H1 (cell line): ENCODE measurements at regions not wholly inside any gene's neighbourhood (a gene's known extent, or its start where the extent isn't known, plus 50 kb on each side); places are given as distances from the start of the nearest gene placed in this dataset.

Experiments
- CTCF ChIA-PET: fragments of 300-600 bp; sonication (Branson Sonifier 250); formaldehyde crosslinking; loops from one replicate; lab custom pipeline; 2021; ENCODE audit not compliant: partially characterized antibody; lab: Charles Lee
- POLR2A ChIA-PET: fragments of 300-600 bp; sonication (Branson Sonifier 250); formaldehyde crosslinking; loops from one replicate; lab custom pipeline; 2021; ENCODE audit warnings: inconsistent platforms; ENCODE audit not compliant: partially characterized antibody; lab: Charles Lee
- DNase-seq, 2 experiments: peaks; one replicate each; pipeline versions ENCODE4 v3.0.0 to v3.0.0-alpha.2; 2010 to 2022; ENCODE audit warnings: low spot score in 2 of 2, low read depth in 1 of 2, mixed read lengths in 1 of 2
- FAIRE-seq: peaks from 2 replicates; lab custom pipeline; 2011; peaks lifted over from hg19 to GRCh38; lab: Jason Lieb, UNC
- H2AFZ ChIP-seq: 2 replicates; pipeline ENCODE4 v1.8.1; 2012; ENCODE audit warnings: low read length, inconsistent platforms
- H2AK5ac ChIP-seq: 2 replicates; pipeline ENCODE4 v1.6.1; 2013; ENCODE audit warnings: low read depth, low read length
- H2BK120ac ChIP-seq: replicated peaks from 2 replicates; pipeline ENCODE3; 2013; ENCODE audit warnings: low read depth, low read length, inconsistent platforms
- H2BK12ac ChIP-seq: 2 replicates; pipeline ENCODE4 v1.6.1; 2013; ENCODE audit warnings: low read depth, low read length
- H2BK15ac ChIP-seq: 2 replicates; pipeline ENCODE4 v1.6.1; 2013; ENCODE audit warnings: low read length
- H2BK20ac ChIP-seq: 2 replicates; pipeline ENCODE4 v1.6.1; 2013; ENCODE audit warnings: low read length
- H2BK5ac ChIP-seq: 2 replicates; pipeline ENCODE4 v1.6.1; 2013; ENCODE audit warnings: low read depth, low read length
- H3K14ac ChIP-seq: 2 replicates; pipeline ENCODE4 v1.6.1; 2013; ENCODE audit warnings: inconsistent platforms; ENCODE audit not compliant: insufficient read length
- H3K18ac ChIP-seq: 2 replicates; pipeline ENCODE4 v1.6.1; 2013; ENCODE audit warnings: low read length; ENCODE audit errors: extremely low read depth
- H3K23ac ChIP-seq: 2 replicates; pipeline ENCODE4 v1.6.1; 2013; ENCODE audit warnings: inconsistent platforms; ENCODE audit not compliant: insufficient read length
- H3K23me2 ChIP-seq: 2 replicates; pipeline ENCODE4 v1.6.1; 2013; ENCODE audit warnings: low read depth, low read length
- H3K27ac ChIP-seq: 2 replicates; pipeline ENCODE4 v1.6.1; 2011; ENCODE audit warnings: low read depth, low read length, inconsistent platforms
- H3K27me3 ChIP-seq, 4 experiments: replicated peaks in 1 of 4; 1 replicate in 1 of 4; 2 replicates in 3 of 4; pipeline versions ENCODE4 v1.6.1 to v1.8.1; 2011 to 2013; ENCODE audit warnings: low read length in 3 of 4, mild to moderate bottlenecking in 3 of 4, inconsistent platforms in 2 of 4, mixed read lengths in 2 of 4, moderate library complexity in 1 of 4; ENCODE audit not compliant: control insufficient read depth in 3 of 4, insufficient read depth in 3 of 4; ENCODE audit errors: extremely low read depth in 1 of 4
- H3K36me3 ChIP-seq, 4 experiments: 2 replicates each; pipeline versions ENCODE4 v1.6.1 to v1.8.1; 2011 to 2013; ENCODE audit warnings: mild to moderate bottlenecking in 4 of 4, low read length in 3 of 4, moderate library complexity in 2 of 4, control low read depth in 1 of 4, inconsistent platforms in 1 of 4; ENCODE audit not compliant: insufficient read depth in 4 of 4, control insufficient read depth in 2 of 4
- H3K4ac ChIP-seq: replicated peaks from 2 replicates; pipeline ENCODE3; 2013; ENCODE audit warnings: low read length, low read depth, mixed read lengths, inconsistent platforms; ENCODE audit not compliant: insufficient read length
- H3K4me1 ChIP-seq, 4 experiments: replicated peaks in 1 of 4; 1 replicate in 1 of 4; 2 replicates in 3 of 4; pipeline versions ENCODE4 v1.6.1 to v1.8.1; 2011 to 2013; ENCODE audit warnings: low read length in 3 of 4, inconsistent platforms in 2 of 4, mixed read lengths in 1 of 4; ENCODE audit not compliant: insufficient read depth in 4 of 4, control insufficient read depth in 3 of 4
- H3K4me2 ChIP-seq, 2 experiments: 2 replicates each; pipeline versions ENCODE4 v1.6.1 to v1.8.1; 2011 to 2013; ENCODE audit warnings: low read depth in 2 of 2, low read length in 2 of 2, control low read depth in 1 of 2, inconsistent platforms in 1 of 2, mild to moderate bottlenecking in 1 of 2; ENCODE audit not compliant: insufficient read depth in 1 of 2
- H3K4me3 ChIP-seq, 4 experiments: fragments of 200-600, 300-600 bp in 1 of 4; sonication (generic), shearing (Covaris generic), sonication (Bioruptor Twin) in 1 of 4; 2 replicates each; pipeline versions ENCODE4 v1.5.1 to v1.8.1; 2011 to 2016; ENCODE audit warnings: low read length in 4 of 4, low read depth in 3 of 4, control low read depth in 2 of 4, inconsistent platforms in 2 of 4, mild to moderate bottlenecking in 2 of 4, mixed read lengths in 1 of 4, moderate library complexity in 1 of 4; ENCODE audit not compliant: insufficient read depth in 2 of 4; ENCODE audit errors: extremely low read depth in 1 of 4
- H3K56ac ChIP-seq: replicated peaks from 2 replicates; pipeline ENCODE3; 2013; ENCODE audit warnings: low read depth, mild to moderate bottlenecking, mixed read lengths, low read length, inconsistent platforms; ENCODE audit not compliant: insufficient read length
- H3K79me1 ChIP-seq: 2 replicates; pipeline ENCODE4 v1.6.1; 2013; ENCODE audit warnings: low read depth, low read length, control low read depth
- H3K79me2 ChIP-seq, 2 experiments: 2 replicates each; pipeline versions ENCODE4 v1.6.1 to v1.8.1; 2012 to 2013; ENCODE audit warnings: low read length in 2 of 2, mild to moderate bottlenecking in 2 of 2, inconsistent platforms in 1 of 2; ENCODE audit not compliant: insufficient read depth in 2 of 2, control insufficient read depth in 1 of 2
- H3K9ac ChIP-seq, 4 experiments: replicated peaks in 1 of 4; 1 replicate in 1 of 4; 2 replicates in 3 of 4; pipeline versions ENCODE4 v1.6.1 to v1.8.1; 2011 to 2013; ENCODE audit warnings: low read depth in 3 of 4, low read length in 3 of 4, control low read depth in 2 of 4, mild to moderate bottlenecking in 2 of 4, moderate library complexity in 2 of 4, inconsistent platforms in 1 of 4; ENCODE audit errors: extremely low read depth in 1 of 4
- H3K9me3 ChIP-seq, 2 experiments: 2 replicates each; pipeline versions ENCODE4 v1.6.1 to v1.8.1; 2012 to 2013; ENCODE audit warnings: mild to moderate bottlenecking in 2 of 2, moderate library complexity in 2 of 2, control low read depth in 1 of 2, inconsistent platforms in 1 of 2, low read depth in 1 of 2, low read length in 1 of 2, mixed read lengths in 1 of 2; ENCODE audit not compliant: insufficient read depth in 2 of 2
- H4K20me1 ChIP-seq, 2 experiments: replicated peaks in 1 of 2; 2 replicates each; pipeline versions ENCODE3 to v1.8.1; 2011 to 2013; ENCODE audit warnings: inconsistent platforms in 2 of 2, low read length in 2 of 2, mild to moderate bottlenecking in 1 of 2; ENCODE audit not compliant: insufficient read depth in 2 of 2, control insufficient read depth in 1 of 2
- H4K5ac ChIP-seq: 2 replicates; pipeline ENCODE4 v1.6.1; 2013; ENCODE audit warnings: low read length, low read depth, mixed read lengths, inconsistent platforms; ENCODE audit not compliant: insufficient read length
- H4K8ac ChIP-seq: 2 replicates; pipeline ENCODE4 v1.8.0; 2013; ENCODE audit warnings: mild to moderate bottlenecking, moderate library complexity, low read length, inconsistent platforms; ENCODE audit not compliant: insufficient read depth; ENCODE audit errors: extremely low read depth
- H4K91ac ChIP-seq: replicated peaks from 2 replicates; pipeline ENCODE3; 2013; ENCODE audit warnings: low read length, mixed read lengths, inconsistent platforms; ENCODE audit not compliant: insufficient read length
- BCL11A ChIP-seq, 2 experiments: IDR thresholded peaks; one replicate each; pipeline ENCODE4 v1.6.1; 2011; ENCODE audit warnings: low read depth in 2 of 2, low read length in 2 of 2, mild to moderate bottlenecking in 2 of 2
- E2F6 ChIP-seq: IDR thresholded peaks from 2 replicates; pipeline ENCODE4 v1.6.1; 2012; ENCODE audit warnings: inconsistent platforms
- EZH2 ChIP-seq: fragments of 200-600 bp; sonication (generic); IDR thresholded peaks from 2 replicates; pipeline ENCODE4 v1.7.1; 2012; ENCODE audit warnings: low read depth, mild to moderate bottlenecking, moderate library complexity, low read length, inconsistent platforms; ENCODE audit not compliant: severe bottlenecking
- FOSL1 ChIP-seq: IDR thresholded peaks from 2 replicates; pipeline ENCODE4 v1.6.1; 2011; ENCODE audit warnings: mild to moderate bottlenecking, low read depth, low read length, moderate library complexity; ENCODE audit not compliant: insufficient read depth
- HDAC2 ChIP-seq, 2 experiments: fragments of 300-600 bp in 1 of 2; sonication (generic) in 1 of 2; IDR thresholded peaks; 2 replicates each; pipeline ENCODE4 v1.6.1; 2011 to 2012; ENCODE audit warnings: low read depth in 2 of 2, low read length in 2 of 2, mild to moderate bottlenecking in 2 of 2, moderate library complexity in 2 of 2, borderline replicate concordance in 1 of 2, inconsistent platforms in 1 of 2
- JUN ChIP-seq: IDR thresholded peaks from 2 replicates; pipeline ENCODE4 v1.6.1; 2011; ENCODE audit warnings: low read depth, mild to moderate bottlenecking, improper control_type of control experiment, low read length
- NRF1 ChIP-seq: IDR thresholded peaks from 2 replicates; pipeline ENCODE4 v1.6.1; 2011; ENCODE audit warnings: mild to moderate bottlenecking, low read depth, low read length, improper control_type of control experiment
- POU5F1 ChIP-seq: IDR thresholded peaks from 2 replicates; pipeline ENCODE4 v1.6.1; 2011; ENCODE audit warnings: low read depth, mild to moderate bottlenecking, low read length, moderate library complexity
- RBBP5 ChIP-seq: IDR thresholded peaks from 2 replicates; pipeline ENCODE4 v1.7.1; 2012; ENCODE audit warnings: low read depth, mild to moderate bottlenecking, inconsistent platforms, low read length, moderate library complexity, borderline replicate concordance
- SAP30 ChIP-seq: fragments of 300-600 bp; sonication (generic); IDR thresholded peaks from 2 replicates; pipeline ENCODE4 v1.7.1; 2012; ENCODE audit warnings: low read length, moderate library complexity, mild to moderate bottlenecking, inconsistent platforms; ENCODE audit not compliant: insufficient read depth, insufficient replicate concordance
- TAF7 ChIP-seq: optimal IDR thresholded peaks from 2 replicates; pipeline ENCODE3; 2011; ENCODE audit warnings: low read depth, mild to moderate bottlenecking, inconsistent platforms, low read length, moderate library complexity, borderline replicate concordance
- ZNF274 ChIP-seq: IDR thresholded peaks from 2 replicates; pipeline ENCODE4 v1.7.0; 2012; ENCODE audit warnings: low read length, borderline replicate concordance; ENCODE audit errors: extremely low read depth
- WGBS, 2 experiments: shearing (Covaris generic) in 1 of 2; methylation state at CpG; one replicate each; pipeline versions ENCODE4 v1.1.6 to v1.1.7; 2013 to 2015; ENCODE audit warnings: low lambda C conversion rate in 2 of 2, mixed read lengths in 2 of 2, inconsistent platforms in 1 of 2, low coverage in 1 of 2, missing lambda C conversion rate in 1 of 2; ENCODE audit not compliant: insufficient replicate concordance in 2 of 2, insufficient coverage in 1 of 2, insufficient read length in 1 of 2; ENCODE audit errors: extremely low coverage in 1 of 2, missing lambda C conversion rate in 1 of 2; 5-methylcytosine and 5-hydroxymethylcytosine counted together

DNA sequence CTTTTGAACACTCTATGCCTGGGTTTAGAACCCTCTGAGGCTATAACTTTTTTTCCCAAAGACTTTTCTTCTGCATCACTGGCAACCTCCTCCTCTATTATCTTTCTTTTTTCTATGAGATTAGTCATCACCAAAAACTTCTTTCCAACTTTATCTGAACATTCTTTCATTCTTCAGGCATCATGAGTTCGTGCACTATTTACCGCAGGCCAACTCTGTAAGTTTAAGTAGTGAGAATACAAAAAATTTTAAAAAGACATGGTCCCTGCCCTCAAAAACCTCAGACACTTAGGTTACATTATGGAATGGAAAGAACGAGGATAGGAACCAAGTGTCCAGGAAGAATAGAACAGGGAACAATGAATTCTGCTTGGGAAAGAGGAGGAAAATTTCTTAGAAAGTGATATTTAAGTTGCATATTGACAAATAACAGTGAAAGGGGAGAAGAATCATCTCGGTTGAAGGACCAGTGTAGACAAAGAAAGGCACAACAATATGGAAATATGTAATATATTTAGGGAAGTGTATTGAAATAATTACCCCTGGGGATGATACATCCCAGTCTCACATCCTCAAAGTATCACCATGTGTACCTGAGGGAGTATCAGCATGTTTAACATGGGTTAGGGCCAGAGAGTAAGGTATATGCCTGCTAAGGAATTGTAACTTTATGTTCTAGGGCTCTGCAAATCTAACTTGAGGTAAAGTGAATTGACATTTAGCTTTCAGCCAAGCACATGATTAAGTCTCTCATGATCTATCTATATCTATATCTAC is 196.5 kb upstream of the NREP start:
- no peak overlapping the region for H2BK15ac ChIP-seq
- FAIRE-seq (no peak), DNase-seq (no peak)
- H3K14ac ChIP-seq = no peak overlapping the region
- no peak overlapping the region for H2BK20ac ChIP-seq
- H3K79me2 ChIP-seq = no peaks in the 10 kb centered on the region
- H3K4me1 ChIP-seq = no peaks in the 10 kb centered on the region
- POLR2A ChIA-PET = no interaction called here
- H3K9ac ChIP-seq = no peak overlapping the region
- H2BK120ac ChIP-seq = no peak overlapping the region
- CTCF ChIA-PET = interaction anchor here (0.7 kb wide), 1 partner anchor 10 kb away, joined by 3 read pairs; no protein-coding TSS in a partner anchor
- no peak overlapping the region for H3K23ac ChIP-seq
- H3K23me2 ChIP-seq = no peaks in the 10 kb centered on the region
- H2AFZ ChIP-seq = no peak overlapping the region
- H4K8ac ChIP-seq = no peak overlapping the region
- no peak overlapping the region for H3K4me3 ChIP-seq
- no peak overlapping the region for H4K91ac ChIP-seq
- H3K4me2 ChIP-seq = no peak overlapping the region
- H4K5ac ChIP-seq = no peak overlapping the region
- H3K4ac ChIP-seq = no peak overlapping the region
- H2AK5ac ChIP-seq = no peak overlapping the region
- no peak overlapping the region for H3K18ac ChIP-seq
- H3K36me3 ChIP-seq = no peaks in the 10 kb centered on the region
- H3K27ac ChIP-seq = no peak overlapping the region
- no peaks in the 10 kb centered on the region for H3K9me3 ChIP-seq
- H2BK5ac ChIP-seq = no peak overlapping the region
- WGBS, 2 experiments = 85% methylated on average over 4 of the region's 4 CpGs; no CpG with 5 or more reads in 1 of the 2 experiments
- H3K79me1 ChIP-seq = no peaks in the 10 kb centered on the region
- H2BK12ac ChIP-seq = no peak overlapping the region
- no peaks in the 10 kb centered on the region for H3K27me3 ChIP-seq
- H3K56ac ChIP-seq = no peak overlapping the region
- no peaks in the 10 kb centered on the region for H4K20me1 ChIP-seq
- TF ChIP-seq JUN (no peak), POU5F1 (no peak), HDAC2 (IDR thresholded peaks at IDR 0.05; ENCODE audit: borderline replicate concordance in 1 of 2, low read depth in 2 of 2, low read length in 2 of 2) (no peak), E2F6 (no peak), ZNF274 (no peak), SAP30 (no peak), EZH2 (no peak), FOSL1 (no peak), NRF1 (no peak), BCL11A (IDR thresholded peaks at IDR 0.05; ENCODE audit: low read depth in 2 of 2, low read length in 2 of 2) (no peak), RBBP5 (no peak), TAF7 (no peak)
